ENCODE measurements at regions not wholly inside any gene's neighbourhood (a gene's known extent, or its start where the extent isn't known, plus 50 kb on each side); places are given as distances from the start of the nearest gene placed in this dataset.

DNA sequence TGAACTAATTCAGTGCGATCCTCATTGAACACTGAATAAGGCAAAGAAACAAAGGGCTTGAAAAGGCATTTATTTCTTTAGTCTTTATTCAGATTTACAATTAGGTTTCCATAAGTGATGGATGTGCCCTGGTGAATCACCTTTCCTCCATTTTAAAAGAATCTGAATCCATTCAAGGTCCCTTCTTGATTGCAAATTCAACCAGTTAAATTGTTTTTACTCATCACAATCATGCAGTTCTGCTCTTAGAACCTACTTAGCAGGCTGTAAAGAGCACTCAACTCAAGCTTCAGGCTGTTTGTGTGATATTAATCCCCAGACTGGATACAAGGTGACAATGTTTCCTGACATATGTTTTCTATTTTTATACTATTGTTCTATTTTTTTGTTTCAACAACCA, 321.0 kb downstream of the TBC1D4 start:
- no peak for DNase-seq
- no peak overlapping the region for H3K9ac ChIP-seq
- H3K4me3 ChIP-seq (ENCODE audit: low read depth in 2 of 2, low read length in 1 of 2), result no peak overlapping the region
- no peaks in the 10 kb centered on the region for H3K9me2 ChIP-seq
- POLR2A ChIA-PET, result no interaction called here
- CTCF ChIA-PET, result no interaction called here
- H2AFZ ChIP-seq (ENCODE audit: low read depth), result no peak overlapping the region
- H3K9me3 ChIP-seq, result no peaks in the 10 kb centered on the region
- no peaks in the 10 kb centered on the region for H3F3A ChIP-seq (replicated peaks; ENCODE audit: insufficient read depth)
- H3K4me1 ChIP-seq (ENCODE audit: control insufficient read depth in 1 of 2, insufficient read depth in 2 of 2, low read depth in 1 of 2, low read length in 1 of 2), result no peaks in the 10 kb centered on the region
- 68% methylated on average over 1 of the region's 1 CpG for WGBS (ENCODE audit: low lambda C conversion rate)
- no peak overlapping the region; a peak in 1 of 4 replicates for H3K27ac ChIP-seq (ENCODE audit: low read depth in 2 of 2, low read length in 1 of 2)
- H3K27me3 ChIP-seq (ENCODE audit: insufficient read depth), result no peaks in the 10 kb centered on the region
- H3K4me2 ChIP-seq, result no peak overlapping the region
- H4K20me1 ChIP-seq (ENCODE audit: insufficient read depth), result no peaks in the 10 kb centered on the region
- H3K79me2 ChIP-seq (ENCODE audit: insufficient read depth), result no peaks in the 10 kb centered on the region
- H3K36me3 ChIP-seq (replicated peaks in 1 of 2; ENCODE audit: control insufficient read depth in 1 of 2, insufficient read depth in 2 of 2, low read length in 1 of 2), result no peaks in the 10 kb centered on the region
- no peak for TF ChIP-seq NFIC (IDR thresholded peaks at IDR 0.05; ENCODE audit: borderline replicate concordance)
- no peak for TF ChIP-seq TEAD4 (IDR thresholded peaks at IDR 0.05; ENCODE audit: borderline replicate concordance, insufficient read depth)
- no peak for TF ChIP-seq RCOR1 (IDR thresholded peaks at IDR 0.05; ENCODE audit: low read length)
- no peak for TF ChIP-seq JUND (IDR thresholded peaks at IDR 0.05)
- TF ChIP-seq GATA2 (CRISPR knock-in tag; IDR thresholded peaks at IDR 0.05), result no peak
- no peak for TF ChIP-seq FOSL2 (IDR thresholded peaks at IDR 0.05; ENCODE audit: borderline replicate concordance, low read depth)
- TF ChIP-seq RXRA (IDR thresholded peaks at IDR 0.05; ENCODE audit: borderline replicate concordance, low read depth), result no peak
- no peak for TF ChIP-seq TCF12 (IDR thresholded peaks at IDR 0.05)
- TF ChIP-seq, protein P1, sequence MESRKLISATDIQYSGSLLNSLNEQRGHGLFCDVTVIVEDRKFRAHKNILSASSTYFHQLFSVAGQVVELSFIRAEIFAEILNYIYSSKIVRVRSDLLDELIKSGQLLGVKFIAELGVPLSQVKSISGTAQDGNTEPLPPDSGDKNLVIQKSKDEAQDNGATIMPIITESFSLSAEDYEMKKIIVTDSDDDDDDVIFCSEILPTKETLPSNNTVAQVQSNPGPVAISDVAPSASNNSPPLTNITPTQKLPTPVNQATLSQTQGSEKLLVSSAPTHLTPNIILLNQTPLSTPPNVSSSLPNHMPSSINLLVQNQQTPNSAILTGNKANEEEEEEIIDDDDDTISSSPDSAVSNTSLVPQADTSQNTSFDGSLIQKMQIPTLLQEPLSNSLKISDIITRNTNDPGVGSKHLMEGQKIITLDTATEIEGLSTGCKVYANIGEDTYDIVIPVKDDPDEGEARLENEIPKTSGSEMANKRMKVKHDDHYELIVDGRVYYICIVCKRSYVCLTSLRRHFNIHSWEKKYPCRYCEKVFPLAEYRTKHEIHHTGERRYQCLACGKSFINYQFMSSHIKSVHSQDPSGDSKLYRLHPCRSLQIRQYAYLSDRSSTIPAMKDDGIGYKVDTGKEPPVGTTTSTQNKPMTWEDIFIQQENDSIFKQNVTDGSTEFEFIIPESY (IDR thresholded peaks at IDR 0.05; ENCODE audit: borderline replicate concordance, low read depth), result no peak
- TF ChIP-seq RAD21 (IDR thresholded peaks at IDR 0.05; ENCODE audit: low read length), result no peak
- no peak for TF ChIP-seq POLR2AphosphoS5 (IDR thresholded peaks at IDR 0.05; ENCODE audit: low read depth, low read length)
- TF ChIP-seq, protein P2, sequence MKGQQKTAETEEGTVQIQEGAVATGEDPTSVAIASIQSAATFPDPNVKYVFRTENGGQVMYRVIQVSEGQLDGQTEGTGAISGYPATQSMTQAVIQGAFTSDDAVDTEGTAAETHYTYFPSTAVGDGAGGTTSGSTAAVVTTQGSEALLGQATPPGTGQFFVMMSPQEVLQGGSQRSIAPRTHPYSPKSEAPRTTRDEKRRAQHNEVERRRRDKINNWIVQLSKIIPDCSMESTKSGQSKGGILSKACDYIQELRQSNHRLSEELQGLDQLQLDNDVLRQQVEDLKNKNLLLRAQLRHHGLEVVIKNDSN (IDR thresholded peaks at IDR 0.05; ENCODE audit: borderline replicate concordance, low read depth), result no peak
- TF ChIP-seq FOXJ3 (CRISPR knock-in tag; IDR thresholded peaks at IDR 0.05), result no peak
- TF ChIP-seq, protein P3, sequence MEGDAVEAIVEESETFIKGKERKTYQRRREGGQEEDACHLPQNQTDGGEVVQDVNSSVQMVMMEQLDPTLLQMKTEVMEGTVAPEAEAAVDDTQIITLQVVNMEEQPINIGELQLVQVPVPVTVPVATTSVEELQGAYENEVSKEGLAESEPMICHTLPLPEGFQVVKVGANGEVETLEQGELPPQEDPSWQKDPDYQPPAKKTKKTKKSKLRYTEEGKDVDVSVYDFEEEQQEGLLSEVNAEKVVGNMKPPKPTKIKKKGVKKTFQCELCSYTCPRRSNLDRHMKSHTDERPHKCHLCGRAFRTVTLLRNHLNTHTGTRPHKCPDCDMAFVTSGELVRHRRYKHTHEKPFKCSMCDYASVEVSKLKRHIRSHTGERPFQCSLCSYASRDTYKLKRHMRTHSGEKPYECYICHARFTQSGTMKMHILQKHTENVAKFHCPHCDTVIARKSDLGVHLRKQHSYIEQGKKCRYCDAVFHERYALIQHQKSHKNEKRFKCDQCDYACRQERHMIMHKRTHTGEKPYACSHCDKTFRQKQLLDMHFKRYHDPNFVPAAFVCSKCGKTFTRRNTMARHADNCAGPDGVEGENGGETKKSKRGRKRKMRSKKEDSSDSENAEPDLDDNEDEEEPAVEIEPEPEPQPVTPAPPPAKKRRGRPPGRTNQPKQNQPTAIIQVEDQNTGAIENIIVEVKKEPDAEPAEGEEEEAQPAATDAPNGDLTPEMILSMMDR (IDR thresholded peaks at IDR 0.05), result no peak

DNA sequence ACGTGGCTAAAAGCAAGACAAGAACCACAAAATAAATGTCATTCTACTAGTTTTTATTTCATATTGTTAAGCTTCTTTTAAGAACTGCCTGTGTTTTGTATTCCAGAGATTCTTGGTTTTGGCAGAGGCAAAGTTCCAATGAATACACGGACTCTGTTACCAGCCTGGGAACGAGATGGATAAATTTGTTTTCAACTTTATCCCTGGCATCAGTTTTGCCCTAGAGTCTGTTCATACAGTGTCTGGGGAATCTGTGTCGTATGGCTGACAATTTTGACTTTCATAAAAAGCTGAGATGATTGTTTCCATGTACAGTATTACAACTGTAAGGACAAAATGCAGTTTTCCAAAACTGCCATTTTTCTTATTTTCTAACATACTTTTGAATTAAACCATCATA, 327.6 kb downstream of the TBC1D4 start:
- ChIA-PET CTCF (interaction anchor here (1.2 kb wide), 1 partner anchor 10 kb away, joined by 3 read pairs; no protein-coding TSS in a partner anchor), POLR2A (no interaction called here)
- TF ChIP-seq, protein P4, sequence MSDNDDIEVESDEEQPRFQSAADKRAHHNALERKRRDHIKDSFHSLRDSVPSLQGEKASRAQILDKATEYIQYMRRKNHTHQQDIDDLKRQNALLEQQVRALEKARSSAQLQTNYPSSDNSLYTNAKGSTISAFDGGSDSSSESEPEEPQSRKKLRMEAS (IDR thresholded peaks at IDR 0.05; ENCODE audit: low read depth), result no peak
- no peak for TF ChIP-seq EZH2phosphoT487 (IDR thresholded peaks at IDR 0.05; ENCODE audit: borderline replicate concordance, low read depth)
- TF ChIP-seq FOXM1 (IDR thresholded peaks at IDR 0.05; ENCODE audit: low read depth), result no peak
- no peak for TF ChIP-seq NRF1 (IDR thresholded peaks at IDR 0.05; ENCODE audit: low read depth, low read length)
- no peak for TF ChIP-seq NFIC (IDR thresholded peaks at IDR 0.05; ENCODE audit: borderline replicate concordance)
- no peak for TF ChIP-seq MXI1 (IDR thresholded peaks at IDR 0.05; ENCODE audit: low read depth, low read length)
- TF ChIP-seq, protein P1 (IDR thresholded peaks at IDR 0.05; ENCODE audit: borderline replicate concordance, low read depth), result no peak
- no peak for TF ChIP-seq TEAD4 (IDR thresholded peaks at IDR 0.05; ENCODE audit: borderline replicate concordance, insufficient read depth)
- TF ChIP-seq FOXJ3 (CRISPR knock-in tag; IDR thresholded peaks at IDR 0.05), result no peak
- no peak for TF ChIP-seq EP300 (IDR thresholded peaks at IDR 0.05; ENCODE audit: borderline replicate concordance in 1 of 2, low read depth in 1 of 2, low read length in 1 of 2)
- no peak for TF ChIP-seq SIN3A (IDR thresholded peaks at IDR 0.05; ENCODE audit: borderline replicate concordance, low read depth, low read length)

More for the DNA sequence above, 327.6 kb downstream of the TBC1D4 start:
- no peak for DNase-seq
- Histone ChIP-seq H4K20me1 (ENCODE audit: insufficient read depth) (no peaks in the 10 kb centered on the region), H3K9ac (no peak overlapping the region), H3K9me3 (no peaks in the 10 kb centered on the region), H3K36me3 (replicated peaks in 1 of 2; ENCODE audit: control insufficient read depth in 1 of 2, insufficient read depth in 2 of 2, low read length in 1 of 2) (no peaks in the 10 kb centered on the region), H3K4me2 (no peak overlapping the region), H2AFZ (ENCODE audit: low read depth) (no peak overlapping the region), H3F3A (replicated peaks; ENCODE audit: insufficient read depth) (no peaks in the 10 kb centered on the region), H3K27ac (ENCODE audit: low read depth in 2 of 2, low read length in 1 of 2) (no peak overlapping the region), H3K4me3 (ENCODE audit: low read depth in 2 of 2, low read length in 1 of 2) (no peak overlapping the region), H3K4me1 (ENCODE audit: control insufficient read depth in 1 of 2, insufficient read depth in 2 of 2, low read depth in 1 of 2, low read length in 1 of 2) (no peaks in the 10 kb centered on the region), H3K79me2 (ENCODE audit: insufficient read depth) (no peaks in the 10 kb centered on the region), H3K27me3 (ENCODE audit: insufficient read depth) (no peaks in the 10 kb centered on the region), H3K9me2 (no peaks in the 10 kb centered on the region)
- 37% methylated on average over 4 of the region's 4 CpGs for WGBS (ENCODE audit: low lambda C conversion rate)
